Sigmoid colon (tissue), 4 donors: ENCODE measurements at regions not wholly inside any gene's neighbourhood (a gene's known extent, or its start where the extent isn't known, plus 50 kb on each side); places are given as distances from the start of the nearest gene placed in this dataset.

Experiments used
- CTCF ChIP-seq, 4 experiments: fragments of 450-650 bp in 3 of 4; fragments of 200-600 bp in 1 of 4; IDR thresholded peaks; one replicate each; pipeline ENCODE4 v1.5.1; 2016 to 2019; ENCODE audit warnings: antibody characterized with exemption in 4 of 4, mild to moderate bottlenecking in 3 of 4, moderate library complexity in 2 of 4
- EP300 ChIP-seq, 4 donors: sonication (generic); formaldehyde crosslinking; IDR thresholded peaks; one replicate each; pipeline ENCODE4 v1.6.1; 2017; ENCODE audit warnings: antibody characterized with exemption in 4 of 4
- POLR2A ChIP-seq, 2 donors: fragments of 450-650 bp; IDR thresholded peaks; one replicate each; pipeline ENCODE4 v1.6.1; 2016; ENCODE audit warnings: antibody characterized with exemption in 2 of 2, mild to moderate bottlenecking in 2 of 2, moderate library complexity in 2 of 2
- POLR2AphosphoS5 ChIP-seq, 4 donors: sonication (generic); formaldehyde crosslinking; IDR thresholded peaks; one replicate each; pipeline ENCODE4 v1.6.1; 2017; ENCODE audit warnings: antibody characterized with exemption in 4 of 4

- TF ChIP-seq CTCF (IDR thresholded peaks at IDR 0.05) (no peak), EP300 (IDR thresholded peaks at IDR 0.05) (no peak), POLR2AphosphoS5 (IDR thresholded peaks at IDR 0.05) (no peak), POLR2A (IDR thresholded peaks at IDR 0.05) (no peak)
These were observed 75.6 kb downstream of the FHIP1A start for GRCh38 chr4:151484396-151485102.
